Amniotic epithelial cell (primary cell): ENCODE measurements at regions not wholly inside any gene's neighbourhood (a gene's known extent, or its start where the extent isn't known, plus 50 kb on each side); places are given as distances from the start of the nearest gene placed in this dataset.
A peak's percentile ranks its signal among the peaks of the same experiment; 100 is the strongest.
"Not testable (repeated sequence)": the region's sequence is repeated elsewhere in the genome, so short reads cannot be mapped to it uniquely, and the experiment has no call there.

Source experiments
- DNase-seq: peaks from one replicate; pipeline ENCODE4 v3.0.0-alpha.2; 2010; ENCODE audit warnings: low read depth

- no peak for DNase-seq
Measured at GRCh38 chr9:111148052-111149017, 110.1 kb upstream of the LPAR1 start.

- no peak for DNase-seq
Measured at GRCh38 chr9:111147041-111147440, 108.8 kb upstream of the LPAR1 start.

- no peak for DNase-seq
Measured at GRCh38 chr9:111144741-111145140, 106.5 kb upstream of the LPAR1 start.

- DNase-seq: no peak
Measured at GRCh38 chr9:111136180-111136579, 97.9 kb upstream of the LPAR1 start.

GRCh38 chr9:111131211-111131610 is 92.9 kb upstream of the LPAR1 start:
- no peak for DNase-seq

- DNase-seq: no peak
Measured at GRCh38 chr9:111120526-111120925, 82.3 kb upstream of the LPAR1 start.

- DNase-seq: peak; percentile 22
Measured at GRCh38 chr9:111118256-111118948, 80.1 kb upstream of the LPAR1 start.

GRCh38 chr9:111114486-111114885 is 76.2 kb upstream of the LPAR1 start:
- DNase-seq: no peak

- no peak for DNase-seq
Measured at GRCh38 chr9:111113712-111114111, 75.4 kb upstream of the LPAR1 start.

GRCh38 chr9:111110805-111111204 is 72.5 kb upstream of the LPAR1 start:
- DNase-seq: no peak

GRCh38 chr9:111108946-111109345 is 70.7 kb upstream of the LPAR1 start:
- DNase-seq: peak; percentile 96

GRCh38 chr9:111107141-111107540 is 68.9 kb upstream of the LPAR1 start:
- no peak for DNase-seq

GRCh38 chr9:111106202-111106601 is 67.9 kb upstream of the LPAR1 start:
- DNase-seq: no peak

GRCh38 chr9:111102793-111103464 is 64.7 kb upstream of the LPAR1 start:
- peak; percentile 30 for DNase-seq

GRCh38 chr9:111099199-111100008 is 61.1 kb upstream of the LPAR1 start:
- no peak for DNase-seq

GRCh38 chr9:111098093-111098492 is 59.8 kb upstream of the LPAR1 start:
- DNase-seq: no peak

GRCh38 chr9:111096051-111096450 is 57.8 kb upstream of the LPAR1 start:
- DNase-seq: no peak

- no peak for DNase-seq
Measured at GRCh38 chr9:111095441-111095840, 57.2 kb upstream of the LPAR1 start.

- peak; percentile 10 for DNase-seq
Measured at GRCh38 chr9:111094958-111095357, 56.7 kb upstream of the LPAR1 start.

- peak; percentile 63 for DNase-seq
Measured at GRCh38 chr9:111094433-111094924, 56.2 kb upstream of the LPAR1 start.

- not testable (repeated sequence) for DNase-seq
Measured at GRCh38 chr9:111092167-111092566, 53.9 kb upstream of the LPAR1 start.
